ENCODE measurements at regions not wholly inside any gene's neighbourhood (a gene's known extent, or its start where the extent isn't known, plus 50 kb on each side); places are given as distances from the start of the nearest gene placed in this dataset.

- FAIRE-seq (no peak), DNase-seq (ENCODE audit: low read depth in 1 of 2, low spot score in 1 of 2) (no peak), ATAC-seq (no peak)
- ChIA-PET CTCF (interaction anchor here (1.1 kb wide), 1 partner anchor 12 kb away, joined by 4 read pairs; no protein-coding TSS in a partner anchor), POLR2A (no interaction called here)
- Histone ChIP-seq H3K9me3 (no peaks in the 10 kb centered on the region), H3K4me3 (no peak overlapping the region), H3K27ac (no peak overlapping the region), H3K4me1 (no peaks in the 10 kb centered on the region), H3K4me2 (no peak overlapping the region)
- 7% methylated on average over 3 of the region's 5 CpGs for WGBS (ENCODE audit: missing lambda C conversion rate)
- TF ChIP-seq JUN (IDR thresholded peaks at IDR 0.05) (no peak), GATA3 (IDR thresholded peaks at IDR 0.05; ENCODE audit: borderline replicate concordance) (no peak), FOSL2 (IDR thresholded peaks at IDR 0.05) (no peak), FOSL2 (CRISPR knock-in tag; IDR thresholded peaks at IDR 0.05) (no peak), EHF (CRISPR knock-in tag; IDR thresholded peaks at IDR 0.05) (no peak)
These were observed 286.3 kb downstream of the MATN1 start for GRCh38 chr1:30437059-30437576.

- POLR2A ChIA-PET: no interaction called here
- Histone ChIP-seq H3K9me3 (no peaks in the 10 kb centered on the region; the same call in 2 of the 3 replicates), H3K4me2 (no peak overlapping the region), H3K4me1 (no peaks in the 10 kb centered on the region), H3K4me3 (no peak overlapping the region), H3K27ac (no peak overlapping the region)
- CTCF ChIA-PET: interaction anchor here (1.0 kb wide), 1 partner anchor 47 kb away, joined by 3 read pairs; no protein-coding TSS in a partner anchor
- no peak for ATAC-seq
- no peak for TF ChIP-seq EHMT2 (IDR thresholded peaks at IDR 0.05; ENCODE audit: low read depth)
- TF ChIP-seq CTCF (IDR thresholded peaks at IDR 0.05): no peak
- no peak for TF ChIP-seq SREBF2 (IDR thresholded peaks at IDR 0.05)
- TF ChIP-seq PHF8 (IDR thresholded peaks at IDR 0.05; ENCODE audit: borderline replicate concordance, low read depth): no peak
- no peak for TF ChIP-seq HMGXB4 (CRISPR knock-in tag; IDR thresholded peaks at IDR 0.05; ENCODE audit: borderline replicate concordance)
- TF ChIP-seq TFCP2L1 (CRISPR knock-in tag; IDR thresholded peaks at IDR 0.05): no peak
- no peak for TF ChIP-seq RARB (CRISPR knock-in tag; IDR thresholded peaks at IDR 0.05)
- no peak for TF ChIP-seq FOXS1 (CRISPR knock-in tag; IDR thresholded peaks at IDR 0.05)
- no peak for TF ChIP-seq RFX5 (IDR thresholded peaks at IDR 0.05)
- TF ChIP-seq NR3C1 (IDR thresholded peaks at IDR 0.05): no peak
- no peak for TF ChIP-seq HDAC2 (IDR thresholded peaks at IDR 0.05)
- no peak for TF ChIP-seq BHLHE40 (IDR thresholded peaks at IDR 0.05; ENCODE audit: low read depth, low read length)
- TF ChIP-seq ZSCAN20 (CRISPR knock-in tag; IDR thresholded peaks at IDR 0.05): no peak
- TF ChIP-seq ZFP36 (IDR thresholded peaks at IDR 0.05; ENCODE audit: borderline replicate concordance, partially characterized antibody): no peak
- TF ChIP-seq JUNB (IDR thresholded peaks at IDR 0.05): no peak
- no peak for TF ChIP-seq FOSB (CRISPR knock-in tag; IDR thresholded peaks at IDR 0.05)
- no peak for TF ChIP-seq E2F6 (IDR thresholded peaks at IDR 0.05; ENCODE audit: borderline replicate concordance, low read depth)
- TF ChIP-seq HEYL (CRISPR knock-in tag; IDR thresholded peaks at IDR 0.05): no peak
- TF ChIP-seq RNF2 (IDR thresholded peaks at IDR 0.05; ENCODE audit: borderline replicate concordance, low read depth): no peak
- TF ChIP-seq USF2 (IDR thresholded peaks at IDR 0.05): no peak
- no peak for DNase-seq (ENCODE audit: low read depth in 1 of 2, low spot score in 1 of 2)
- WGBS (ENCODE audit: missing lambda C conversion rate): 32% methylated on average over 2 of the region's 2 CpGs
- FAIRE-seq: no peak
These were observed 295.8 kb downstream of the MATN1 start for GRCh38 chr1:30427545-30427944.
